GM18909 (cell line): ENCODE measurements at regions not wholly inside any gene's neighbourhood (a gene's known extent, or its start where the extent isn't known, plus 50 kb on each side); places are given as distances from the start of the nearest gene placed in this dataset.

Experiments used
- ATAC-seq: cut with Tn5 transposase; IDR thresholded peaks from one replicate; pipeline ENCODE4 v1.9.1; 2021; ENCODE audit warnings: mild to moderate bottlenecking; ENCODE audit not compliant: unreplicated experiment, poor library complexity

DNA sequence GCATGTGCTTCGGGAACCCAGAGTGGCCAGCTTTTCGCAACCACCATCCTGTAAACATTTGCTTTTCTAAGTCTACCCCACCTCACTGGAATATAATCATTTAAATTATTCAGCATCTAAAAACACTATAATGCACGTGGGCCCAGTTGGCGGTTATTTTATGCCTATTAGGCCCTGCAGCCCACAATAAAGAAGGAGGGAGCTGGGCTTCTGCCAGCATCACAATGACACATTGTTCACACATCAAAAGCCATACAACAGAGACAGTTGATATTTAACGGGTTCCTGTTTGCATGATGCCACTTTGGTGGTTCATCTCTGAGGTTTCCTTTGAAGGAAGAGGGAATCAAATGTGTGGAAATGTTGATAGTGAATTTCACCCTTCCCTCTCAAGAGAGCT is 916.0 kb upstream of the CELF4 start:
- no peak for ATAC-seq

DNA sequence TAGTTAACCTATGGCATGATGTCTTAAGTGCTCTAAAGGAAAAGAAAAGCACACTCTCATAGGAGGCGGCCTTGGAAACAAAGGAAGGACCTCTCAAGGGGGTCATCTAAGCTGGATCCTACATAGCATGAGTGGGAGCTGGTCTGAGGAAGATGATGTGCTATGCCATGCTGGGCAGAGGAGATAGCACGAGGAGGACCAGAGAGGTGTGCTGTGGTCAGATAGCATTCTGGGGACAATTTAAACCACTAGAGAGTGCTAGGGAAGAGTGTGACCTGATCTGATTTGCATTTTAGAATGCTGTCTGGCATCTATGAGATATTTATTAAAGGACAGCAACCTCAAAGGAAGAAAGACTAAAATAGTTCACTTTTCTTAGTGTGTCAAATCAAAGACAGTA is 910.1 kb upstream of the CELF4 start:
- ATAC-seq = no peak

DNA sequence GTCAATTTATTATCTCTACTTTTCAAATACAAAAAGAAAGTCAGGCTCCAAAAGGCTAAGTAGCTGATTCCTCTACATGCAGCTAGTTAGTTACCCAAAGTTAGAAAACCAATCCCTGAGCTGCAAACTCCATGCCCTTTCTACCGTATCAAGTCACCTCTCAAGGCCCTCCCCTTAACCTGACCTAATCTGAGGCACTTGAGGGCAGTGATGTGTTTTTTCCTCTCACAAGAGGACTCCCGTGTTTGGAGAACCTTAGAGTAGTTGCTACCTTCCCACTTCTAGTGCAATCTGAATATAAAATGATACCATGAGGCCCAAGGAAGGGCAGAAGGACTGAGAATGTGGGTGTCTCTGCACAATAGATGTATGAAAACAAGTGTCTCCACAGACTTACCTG is 907.9 kb upstream of the CELF4 start:
- no peak for ATAC-seq

DNA sequence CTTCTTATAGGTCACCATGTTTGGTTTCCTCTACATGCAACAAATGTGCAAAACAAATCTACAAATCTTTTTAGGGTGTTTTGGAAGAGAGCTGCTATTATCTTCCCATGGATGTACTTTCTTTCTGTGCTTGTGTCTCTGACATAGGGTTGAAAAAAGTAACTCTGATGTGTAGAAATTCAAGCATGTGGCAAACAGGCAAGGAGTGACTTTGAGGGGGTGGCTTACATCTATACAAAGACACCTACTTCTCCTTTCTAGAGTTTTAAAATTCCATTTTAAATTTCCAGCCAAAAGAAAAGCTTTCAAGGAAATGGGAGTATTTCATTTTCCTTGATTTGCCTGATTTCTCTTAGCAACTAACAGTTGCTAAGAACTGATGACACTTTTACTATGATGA is 904.8 kb upstream of the CELF4 start:
- ATAC-seq = no peak

DNA sequence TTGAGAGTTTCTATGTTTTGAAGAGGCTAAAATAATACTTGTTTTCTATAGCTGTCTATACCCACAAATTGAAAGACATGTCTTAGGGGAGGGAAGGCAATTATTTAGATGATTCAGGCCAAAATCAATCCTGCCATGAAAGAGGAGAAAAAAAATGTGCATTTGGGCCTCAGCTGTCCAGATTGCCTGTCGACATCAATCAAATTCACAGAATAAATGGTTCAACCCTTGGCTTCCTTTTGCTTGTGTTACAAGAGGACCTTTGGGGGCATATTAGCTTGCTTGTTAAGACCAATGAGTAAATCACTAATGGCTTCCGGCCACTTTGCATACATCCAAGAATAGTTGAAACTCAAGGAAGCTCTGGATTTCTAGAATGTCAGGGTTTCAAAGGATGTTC is 900.8 kb upstream of the CELF4 start:
- ATAC-seq = no peak

DNA sequence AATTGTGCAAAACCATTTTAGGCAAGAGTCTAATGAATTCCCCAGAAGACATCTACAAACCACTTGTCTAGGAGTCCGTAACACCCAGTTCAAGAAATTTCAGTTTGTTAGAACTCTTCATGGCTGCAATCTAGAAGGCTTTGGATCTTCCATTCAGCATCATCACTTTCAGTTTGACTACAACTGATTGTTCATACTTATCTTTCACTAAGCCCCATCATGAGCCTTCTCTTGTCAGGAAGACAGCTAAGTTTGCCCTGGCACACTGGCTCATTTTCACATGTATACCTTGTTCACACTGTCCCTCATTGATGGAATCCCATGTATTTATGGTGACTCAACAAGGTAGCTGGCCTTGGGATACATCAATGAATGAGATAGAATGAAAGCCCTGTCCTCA is 898.4 kb upstream of the CELF4 start:
- no peak for ATAC-seq

DNA sequence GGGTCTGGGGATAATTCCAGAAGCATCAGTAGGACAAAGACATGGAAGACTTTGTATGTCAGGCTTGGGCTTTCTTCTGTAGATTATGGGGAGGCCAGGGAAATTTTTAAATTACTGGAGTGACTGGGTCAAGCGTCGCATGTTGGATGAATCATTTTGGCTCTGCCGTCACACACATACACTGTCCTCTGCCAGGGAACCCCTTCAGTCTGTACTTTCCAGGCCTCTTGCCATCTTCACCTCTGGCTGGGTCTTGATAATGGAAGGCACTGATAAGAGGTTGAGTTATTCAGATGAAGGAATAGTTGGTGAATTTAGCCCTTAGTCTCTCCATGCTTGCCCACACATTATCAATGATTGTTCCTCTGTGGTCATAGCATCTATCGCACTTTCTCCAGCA is 895.1 kb upstream of the CELF4 start:
- ATAC-seq = no peak

DNA sequence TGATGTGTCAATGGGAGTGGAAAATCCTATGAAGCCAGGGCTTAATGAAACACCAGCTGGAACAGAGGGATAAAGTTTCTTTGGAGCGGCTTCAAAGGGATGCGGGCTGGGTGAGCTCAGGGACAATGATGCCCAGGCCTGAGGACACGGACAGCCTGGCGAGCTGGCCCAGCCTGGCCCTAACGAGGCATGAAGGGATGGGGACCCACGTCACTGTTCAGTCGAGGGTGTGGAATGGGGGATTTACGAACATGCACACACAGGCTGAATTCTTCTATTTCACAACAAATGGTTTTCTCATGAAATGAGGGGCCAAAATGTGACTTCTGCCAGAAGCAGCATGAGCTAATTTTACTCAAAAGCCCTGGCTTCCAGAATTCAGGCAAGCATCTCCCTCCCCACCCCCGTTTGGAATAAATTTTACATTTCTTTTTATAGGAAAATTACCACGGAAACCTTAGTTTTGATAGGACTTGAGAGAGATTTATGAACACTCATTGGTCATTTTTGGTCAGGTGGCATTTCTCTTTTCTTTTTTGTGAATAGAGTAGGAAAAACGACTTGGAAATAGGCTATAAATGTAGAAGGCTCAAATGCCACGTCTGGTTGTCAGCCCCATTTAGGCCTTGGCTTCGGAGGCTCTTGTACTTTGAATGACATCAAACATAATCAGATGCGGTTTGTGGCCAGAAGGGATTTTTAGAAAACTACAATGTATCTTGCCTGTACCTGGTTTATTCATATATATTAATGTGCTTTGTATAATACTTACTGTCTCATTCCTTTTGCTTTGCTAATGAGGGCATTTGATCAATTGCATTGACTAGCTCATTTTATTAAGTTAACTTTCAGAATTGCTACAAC is 893.8 kb upstream of the CELF4 start:
- no peak for ATAC-seq

DNA sequence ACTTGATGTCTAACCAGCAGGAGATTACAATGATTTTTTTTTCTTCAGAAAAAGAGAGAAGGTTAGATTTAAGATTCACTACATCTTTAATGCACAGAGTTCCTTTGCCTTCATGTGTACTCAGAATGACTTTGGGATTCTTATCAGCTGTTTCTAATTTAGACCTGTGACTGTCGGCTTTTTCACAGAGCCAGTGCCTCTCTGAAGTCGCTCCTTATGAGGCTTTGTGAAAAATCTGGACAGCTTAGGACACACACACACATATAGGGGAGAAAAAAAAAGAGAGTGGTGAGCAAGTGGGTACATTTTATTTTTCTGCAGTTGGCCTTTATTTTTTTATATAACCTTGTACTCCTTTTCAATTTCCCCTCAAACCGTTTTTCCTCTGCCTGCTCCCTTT is 893.1 kb upstream of the CELF4 start:
- no peak for ATAC-seq

DNA sequence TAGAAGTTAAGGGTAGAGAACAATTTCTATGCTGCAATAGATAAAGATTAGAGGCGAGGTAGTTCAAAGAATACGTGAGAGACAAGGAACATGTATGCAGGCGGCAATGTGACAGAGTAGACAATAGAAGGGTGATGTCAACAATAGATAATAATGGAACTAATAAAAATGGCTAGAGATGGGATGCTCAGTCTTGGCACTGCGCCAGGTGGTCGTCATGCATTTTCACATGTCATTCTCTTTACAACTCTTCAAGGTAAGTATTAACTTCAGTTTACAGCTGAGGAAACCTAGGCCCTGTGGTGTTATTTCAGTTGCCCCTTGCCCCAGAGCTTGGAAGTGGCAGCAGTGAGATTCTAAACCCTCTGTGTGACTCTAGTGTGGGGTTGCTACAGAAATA is 890.7 kb upstream of the CELF4 start:
- ATAC-seq = no peak

DNA sequence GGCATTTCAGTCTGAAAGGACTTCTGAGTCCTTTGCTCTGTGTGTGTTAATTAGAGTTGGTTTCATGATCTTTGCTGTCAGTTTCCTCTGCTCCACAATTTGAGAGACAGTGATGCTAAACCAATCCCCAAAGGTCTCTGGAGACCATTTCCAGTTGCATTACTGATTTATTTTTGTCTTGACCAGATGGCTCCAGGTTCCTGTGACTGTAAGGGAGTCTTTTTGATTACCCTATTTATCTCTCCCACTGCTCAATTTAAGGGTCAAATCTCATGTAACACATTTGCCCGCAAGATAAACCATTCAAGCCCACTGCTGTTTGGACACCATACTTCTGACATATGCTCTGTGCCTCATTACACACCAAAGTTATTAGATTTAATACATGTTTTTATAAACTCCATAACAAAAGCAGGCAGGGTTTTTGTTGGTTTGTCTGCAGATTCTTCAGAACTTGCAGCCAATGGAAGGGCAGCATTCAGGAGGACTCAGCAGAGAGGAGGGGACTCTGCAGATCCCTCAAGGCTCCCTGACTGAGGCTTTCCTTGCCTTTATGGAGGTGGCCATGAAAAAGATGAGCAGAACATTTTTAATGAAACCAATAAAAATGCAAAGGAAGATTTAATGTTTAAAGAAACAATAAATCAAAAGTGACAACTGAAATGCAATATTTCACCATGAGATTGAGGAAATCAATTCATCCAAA is 889.3 kb upstream of the CELF4 start:
- no peak for ATAC-seq

DNA sequence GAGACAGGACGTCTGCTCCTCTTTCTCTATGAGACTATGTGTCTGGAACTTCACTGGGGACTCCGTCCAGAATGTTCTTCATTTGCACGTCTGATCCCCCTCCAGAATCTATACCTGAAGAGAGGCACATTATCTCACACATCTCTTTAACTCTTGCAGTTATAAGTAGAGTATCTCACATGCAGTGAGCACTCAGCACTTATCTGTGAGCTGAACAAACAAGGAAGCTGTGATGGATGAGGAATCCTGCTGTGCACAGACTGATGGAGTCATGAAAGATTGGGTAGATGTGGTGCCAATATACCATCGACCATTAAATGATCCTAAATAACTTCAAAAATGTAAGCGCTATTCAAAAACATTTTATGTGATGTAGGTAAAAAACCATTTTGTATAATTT is 888.3 kb upstream of the CELF4 start:
- ATAC-seq = no peak

DNA sequence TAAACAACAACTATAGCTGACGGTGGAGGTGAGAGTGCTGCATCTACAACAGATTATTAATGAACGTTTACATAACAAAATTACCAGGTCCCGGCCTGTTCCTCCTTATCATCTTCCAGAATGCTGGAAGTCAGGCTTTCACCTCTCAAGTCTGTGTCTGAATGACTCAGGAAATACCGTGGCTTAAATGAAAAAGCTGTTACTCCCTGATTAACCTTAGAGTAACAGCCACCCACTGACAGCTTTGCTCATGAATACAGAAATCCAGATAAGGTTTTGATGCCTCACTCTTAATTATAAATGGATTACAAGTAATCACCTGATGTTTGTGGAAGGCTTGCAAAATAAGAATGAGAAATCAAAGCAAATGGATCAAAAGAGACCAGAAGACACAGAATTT is 885.3 kb upstream of the CELF4 start:
- no peak for ATAC-seq

DNA sequence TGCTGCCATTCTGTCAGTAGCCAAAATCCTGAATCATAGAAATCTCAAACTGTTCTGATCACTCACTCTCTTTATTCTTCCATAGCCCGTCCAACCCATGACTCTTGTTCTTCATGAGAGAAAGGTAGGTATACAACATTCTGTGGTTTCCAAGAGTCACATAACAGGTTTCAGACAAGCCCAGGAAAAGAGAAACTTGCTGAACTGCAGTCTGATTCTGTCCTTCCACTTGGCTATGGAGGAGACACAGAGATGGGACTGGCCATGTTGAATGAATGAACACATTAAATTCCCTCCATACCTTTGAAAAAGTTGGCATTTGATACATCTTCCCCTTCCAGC is 880.2 kb upstream of the CELF4 start:
- no peak for ATAC-seq

DNA sequence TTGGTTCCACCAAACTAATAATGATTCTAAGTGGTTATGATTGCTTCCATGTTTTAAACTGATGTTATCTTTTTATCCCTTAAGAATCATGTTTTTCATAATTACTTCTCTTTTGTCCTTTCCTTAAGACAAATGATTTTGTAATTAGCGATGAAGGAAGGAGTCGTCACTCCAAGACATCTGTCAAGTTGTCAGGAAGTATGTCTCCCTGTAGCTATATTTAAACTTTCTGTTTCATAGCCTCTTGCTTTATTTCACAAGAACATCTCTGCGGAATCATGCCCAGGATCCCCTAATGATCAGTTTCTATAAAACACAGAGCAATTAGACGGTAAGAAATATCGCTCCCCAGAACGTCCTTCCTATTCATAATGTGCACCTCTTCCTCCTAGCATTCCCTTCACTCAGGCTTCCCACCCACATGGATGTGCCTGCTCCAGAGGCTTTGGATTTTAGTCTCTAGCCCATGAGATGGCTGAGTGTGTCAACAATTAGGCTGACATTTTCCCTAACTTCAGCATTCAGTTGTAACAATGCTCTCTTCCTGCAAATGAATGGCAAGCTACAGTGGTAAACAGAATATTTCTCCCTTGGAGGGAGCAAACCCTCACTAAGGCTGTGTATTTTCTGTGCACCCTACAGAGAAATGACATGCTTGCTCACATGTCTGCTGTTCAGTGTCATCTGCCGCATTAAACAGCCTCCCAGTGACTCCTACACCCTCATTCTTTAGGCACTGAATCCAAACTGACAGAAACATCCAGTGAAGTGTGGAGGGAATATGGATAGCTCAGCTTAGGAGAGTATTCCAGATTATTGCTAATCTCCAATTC is 879.6 kb upstream of the CELF4 start:
- ATAC-seq = no peak

DNA sequence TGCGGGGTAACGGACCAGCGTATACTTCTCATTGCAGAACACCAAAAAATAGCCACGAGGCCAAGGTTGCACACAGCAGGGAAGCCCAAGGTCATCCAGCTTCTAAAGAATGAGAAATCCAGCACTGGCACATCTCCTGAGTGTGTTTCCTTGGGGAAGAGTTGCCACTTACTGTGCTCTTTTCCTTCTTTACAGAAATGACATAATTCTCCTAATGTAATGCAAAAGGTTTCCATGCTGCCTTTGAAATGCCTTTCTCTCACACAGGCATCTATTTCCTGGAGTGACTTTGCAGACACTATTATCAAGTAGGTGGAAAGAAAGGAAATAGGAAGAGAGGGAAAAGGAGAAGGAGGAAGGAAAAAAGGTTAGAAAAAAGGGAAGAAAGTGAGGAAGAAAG is 862.1 kb upstream of the CELF4 start:
- no peak for ATAC-seq

DNA sequence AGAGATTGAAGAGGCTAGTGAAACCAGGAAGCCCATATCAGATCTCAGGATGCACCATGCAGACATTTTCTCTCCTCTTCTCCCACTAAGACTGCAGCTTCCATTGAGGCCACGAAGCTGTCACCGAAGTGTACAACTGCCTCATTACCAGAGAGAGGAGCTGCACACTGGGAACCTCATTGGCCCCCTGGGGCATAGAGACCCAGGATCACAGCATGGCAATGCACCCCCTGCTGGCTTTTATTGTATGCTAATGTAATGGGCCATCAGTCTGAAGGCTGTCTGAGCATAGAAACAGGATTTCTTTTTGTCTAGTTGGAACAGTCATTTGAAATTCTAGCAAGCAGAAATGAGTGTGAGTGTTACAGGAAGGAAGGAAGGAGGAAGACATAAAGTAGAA is 861.6 kb upstream of the CELF4 start:
- ATAC-seq = no peak

DNA sequence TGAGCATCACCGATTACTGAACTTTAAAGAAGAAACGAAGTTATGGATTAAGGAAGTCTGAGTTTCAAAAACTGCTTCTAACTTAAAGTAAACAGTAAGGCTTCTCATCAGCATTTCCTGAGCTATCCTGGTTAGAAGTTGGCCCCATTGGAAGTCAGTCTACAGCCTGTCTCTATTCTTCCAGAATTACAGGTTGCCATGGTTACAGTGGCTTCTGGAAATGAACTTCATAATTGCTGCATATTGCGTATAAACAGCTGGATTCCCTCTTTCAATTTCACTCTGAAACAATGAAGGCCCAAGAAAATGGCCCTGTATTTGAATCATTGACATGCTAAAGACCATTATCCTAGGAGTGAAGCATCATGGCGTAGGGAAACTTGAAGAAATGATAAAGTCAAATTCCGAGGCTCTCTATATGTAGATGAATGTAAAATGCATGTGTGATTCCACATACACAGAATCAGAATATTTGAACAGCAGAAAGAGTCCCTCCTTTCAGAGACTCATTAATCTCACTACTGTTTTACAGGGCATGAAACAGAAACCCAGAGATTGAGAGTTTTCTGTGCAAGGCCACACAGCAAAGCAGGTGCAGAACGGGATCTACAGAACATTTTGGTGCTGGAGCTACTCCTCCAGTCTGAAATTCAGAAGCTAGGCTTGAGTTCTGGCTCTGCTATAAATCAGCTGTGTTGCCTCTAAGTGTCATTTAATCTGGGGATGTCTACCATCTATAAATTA is 856.4 kb upstream of the CELF4 start:
- no peak for ATAC-seq

DNA sequence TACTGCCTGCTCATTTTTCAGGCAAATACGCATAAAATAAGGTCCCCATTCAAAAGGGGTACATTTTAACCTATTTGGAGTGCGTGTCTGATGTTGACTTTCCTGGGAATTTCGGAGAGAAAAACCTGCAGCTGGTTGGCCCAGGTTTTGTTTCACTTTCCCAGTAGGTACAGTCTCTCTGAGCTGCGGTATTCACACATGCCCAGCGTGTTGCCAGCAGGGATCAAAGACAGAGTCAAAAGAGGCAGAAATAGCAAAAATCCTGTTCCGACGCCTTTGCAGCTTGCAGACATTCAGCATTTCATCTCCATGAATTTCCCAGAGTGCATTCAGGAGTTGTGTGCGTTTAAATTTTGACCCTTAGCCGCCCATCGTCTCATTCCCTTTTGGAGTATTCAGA is 855.4 kb upstream of the CELF4 start:
- ATAC-seq = no peak

DNA sequence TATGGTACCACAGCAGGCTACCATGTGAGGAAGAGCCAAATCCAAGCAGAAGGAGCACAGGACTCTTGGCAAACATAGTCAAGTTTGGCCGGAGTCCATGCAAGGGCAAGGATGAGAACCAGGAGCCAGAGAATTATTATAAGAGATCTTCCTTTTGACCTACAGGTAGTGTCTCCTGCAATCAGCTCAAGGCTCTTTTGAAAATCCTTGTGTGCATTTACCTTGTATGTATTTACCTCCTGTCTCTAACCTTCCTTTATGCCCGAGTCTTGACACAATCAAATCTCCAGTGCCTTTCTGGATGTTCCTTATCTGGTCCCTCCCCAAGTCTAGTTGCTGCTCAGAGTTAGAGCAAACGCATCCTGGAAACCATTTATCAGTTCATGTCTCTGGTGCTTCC is 855.0 kb upstream of the CELF4 start:
- ATAC-seq = no peak

DNA sequence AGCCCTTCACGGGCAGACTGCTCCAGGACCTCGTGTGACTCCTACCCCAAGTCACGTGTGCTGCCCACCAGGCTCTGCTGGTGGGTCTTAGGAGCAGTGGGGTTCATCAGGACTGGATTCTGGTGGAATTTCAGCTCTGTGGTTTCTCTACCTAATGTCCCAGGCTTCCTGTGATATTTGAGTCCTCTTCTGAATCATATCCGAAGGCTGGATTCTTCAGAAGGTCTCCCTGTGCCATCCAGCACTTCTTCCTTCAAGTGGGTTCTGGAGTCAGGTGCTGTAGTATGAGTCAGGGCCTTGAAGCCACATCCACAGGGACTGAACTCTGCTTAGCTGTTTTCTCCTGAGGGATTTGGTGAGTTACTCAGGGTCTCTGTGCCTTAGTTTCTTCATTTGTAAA is 850.2 kb upstream of the CELF4 start:
- no peak for ATAC-seq
